ENCODE measurements at regions not wholly inside any gene's neighbourhood (a gene's known extent, or its start where the extent isn't known, plus 50 kb on each side); places are given as distances from the start of the nearest gene placed in this dataset.

- DNase-seq = no peak
- H3K4me1 ChIP-seq = peaks cover 0 to 11% (median 4%) of the 10 kb centered on the region in 4 donors
- 76 to 83% (median 77%) methylated on average over 8 of the region's 8 CpGs for WGBS, 5 donors
- H3K27ac ChIP-seq = no peak overlapping the region
- no peaks in the 10 kb centered on the region for H3K9me3 ChIP-seq
- intact Hi-C loops (cut with DNase I; ENCODE audit: low total_unique reads) = no loop called here
- TF ChIP-seq POLR2AphosphoS5 (IDR thresholded peaks at IDR 0.05) (no peak), POLR2A (IDR thresholded peaks at IDR 0.05) (no peak), CTCF (IDR thresholded peaks at IDR 0.05) (no peak), EP300 (IDR thresholded peaks at IDR 0.05) (no peak)
- no peak overlapping the region for H3K4me3 ChIP-seq
- H3K27me3 ChIP-seq = no peaks in the 10 kb centered on the region
- no peaks in the 10 kb centered on the region for H3K36me3 ChIP-seq
Measured at GRCh38 chr7:35993676-35994606, 159.1 kb upstream of the EEPD1 start.

- no peaks in the 10 kb centered on the region for H3K27me3 ChIP-seq
- TF ChIP-seq POLR2A (IDR thresholded peaks at IDR 0.05) = no peak
- TF ChIP-seq POLR2AphosphoS5 (IDR thresholded peaks at IDR 0.05) = no peak
- TF ChIP-seq CTCF (IDR thresholded peaks at IDR 0.05) = no peak
- no peak for TF ChIP-seq EP300 (IDR thresholded peaks at IDR 0.05)
- DNase-seq = no peak
- no peaks in the 10 kb centered on the region for H3K9me3 ChIP-seq
- no peak overlapping the region for H3K27ac ChIP-seq
- WGBS, 5 donors = 77 to 89% (median 82%) methylated on average over 4 of the region's 4 CpGs
- H3K4me3 ChIP-seq = no peak overlapping the region
- H3K36me3 ChIP-seq = no peaks in the 10 kb centered on the region
- intact Hi-C loops (cut with DNase I; ENCODE audit: low total_unique reads) = no loop called here
- peaks cover 0 to 6% (median 0%) of the 10 kb centered on the region in 4 donors for H3K4me1 ChIP-seq
Measured at GRCh38 chr7:35995334-35995733, 157.7 kb upstream of the EEPD1 start.

GRCh38 chr7:35998481-35998880, 154.6 kb upstream of the EEPD1 start:
- H3K4me3 ChIP-seq = no peak overlapping the region
- intact Hi-C loops (cut with DNase I; ENCODE audit: low total_unique reads) = no loop called here
- H3K27me3 ChIP-seq = no peaks in the 10 kb centered on the region
- TF ChIP-seq POLR2A (IDR thresholded peaks at IDR 0.05) = no peak
- TF ChIP-seq CTCF (IDR thresholded peaks at IDR 0.05) = no peak
- no peak for TF ChIP-seq POLR2AphosphoS5 (IDR thresholded peaks at IDR 0.05)
- TF ChIP-seq EP300 (IDR thresholded peaks at IDR 0.05) = no peak
- DNase-seq = no peak
- no peaks in the 10 kb centered on the region for H3K9me3 ChIP-seq
- H3K4me1 ChIP-seq = peaks cover 0 to 6% (median 0%) of the 10 kb centered on the region in 4 donors
- H3K36me3 ChIP-seq = no peaks in the 10 kb centered on the region
- no peak overlapping the region for H3K27ac ChIP-seq
- WGBS, 5 donors = 80 to 94% (median 89%) methylated on average over 5 of the region's 5 CpGs

- intact Hi-C loops (cut with DNase I; ENCODE audit: low total_unique reads) = no loop called here
- TF ChIP-seq POLR2A (IDR thresholded peaks at IDR 0.05) (no peak), POLR2AphosphoS5 (IDR thresholded peaks at IDR 0.05) (no peak), EP300 (IDR thresholded peaks at IDR 0.05) (no peak), CTCF (IDR thresholded peaks at IDR 0.05) (no peak)
- H3K4me3 ChIP-seq = no peak overlapping the region
- DNase-seq = no peak
- WGBS, 5 donors = 89 to 98% (median 95%) methylated on average over 3 of the region's 3 CpGs
- H3K9me3 ChIP-seq = no peaks in the 10 kb centered on the region
- no peaks in the 10 kb centered on the region for H3K27me3 ChIP-seq
- no peaks in the 10 kb centered on the region for H3K4me1 ChIP-seq
- H3K36me3 ChIP-seq = no peaks in the 10 kb centered on the region
- no peak overlapping the region for H3K27ac ChIP-seq
Measured at GRCh38 chr7:36001546-36001945, 151.5 kb upstream of the EEPD1 start.

Data from stomach (tissue), 8 donors.